DMS153 treated with DMSO at 0.1 percent for 48 hours (cell line): ENCODE measurements at regions not wholly inside any gene's neighbourhood (a gene's known extent, or its start where the extent isn't known, plus 50 kb on each side); places are given as distances from the start of the nearest gene placed in this dataset.
A peak's percentile ranks its signal among the peaks of the same experiment; 100 is the strongest.
"Not testable (repeated sequence)": the region's sequence is repeated elsewhere in the genome, so short reads cannot be mapped to it uniquely, and the experiment has no call there.

ENCODE experiments used
- DNase-seq: peaks from one replicate; lab custom pipeline; 2025; ENCODE audit not compliant: unreplicated experiment; lab: John Stamatoyannopoulos, UW

DNA sequence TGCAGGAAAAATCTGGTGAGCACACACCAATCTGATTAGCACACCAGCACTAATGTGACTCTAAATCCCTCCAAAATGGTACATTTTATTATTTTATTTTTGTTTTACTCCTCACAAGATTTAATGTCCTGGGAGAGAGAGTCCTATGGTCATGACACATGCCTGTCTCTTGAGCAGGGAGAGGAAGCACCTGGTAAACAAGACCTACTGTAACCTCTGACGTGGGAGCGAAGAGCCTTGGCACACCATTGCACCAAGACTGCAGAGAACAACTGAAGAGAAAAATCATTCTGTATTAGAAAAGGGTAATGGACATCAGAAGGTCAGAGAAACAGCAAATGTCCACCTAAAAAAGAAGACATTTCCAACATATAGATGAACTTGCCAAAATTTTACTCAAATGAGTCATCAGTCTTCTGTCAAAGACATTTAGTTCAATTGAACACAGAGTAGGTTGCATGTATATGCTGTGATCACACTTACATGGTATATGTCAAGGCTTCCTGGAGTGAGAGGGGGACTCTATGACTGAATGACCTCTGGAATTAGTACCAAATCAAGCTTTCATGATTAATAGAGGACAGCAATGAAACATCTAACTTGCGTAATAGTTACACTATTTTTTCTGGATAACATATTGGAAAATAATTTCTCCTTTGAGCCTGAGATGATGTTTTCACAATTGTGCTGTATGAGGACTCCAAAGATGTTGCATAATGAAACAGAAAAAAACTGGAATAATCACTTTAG is 186.9 kb upstream of the FLRT2 start:
- no peak for DNase-seq

DNA sequence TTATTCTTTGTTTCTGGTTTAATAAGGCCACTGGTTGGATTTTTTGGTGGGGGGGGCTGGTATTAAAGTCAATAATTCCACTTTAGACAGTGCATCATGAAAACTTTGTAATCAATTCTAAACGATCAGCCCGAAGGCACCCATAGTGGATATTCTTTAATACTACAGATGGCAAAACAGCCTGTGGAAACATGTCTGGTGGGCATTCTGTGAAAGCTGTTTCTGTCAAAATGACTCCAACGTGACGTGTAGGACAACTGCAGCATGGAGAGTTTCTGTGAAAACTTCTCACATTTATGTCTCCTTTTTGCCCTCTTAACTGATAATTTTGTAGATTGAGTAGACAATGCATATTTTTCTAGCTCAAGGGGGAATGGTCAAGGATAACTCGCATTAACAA is 185.8 kb upstream of the FLRT2 start:
- no peak for DNase-seq

DNA sequence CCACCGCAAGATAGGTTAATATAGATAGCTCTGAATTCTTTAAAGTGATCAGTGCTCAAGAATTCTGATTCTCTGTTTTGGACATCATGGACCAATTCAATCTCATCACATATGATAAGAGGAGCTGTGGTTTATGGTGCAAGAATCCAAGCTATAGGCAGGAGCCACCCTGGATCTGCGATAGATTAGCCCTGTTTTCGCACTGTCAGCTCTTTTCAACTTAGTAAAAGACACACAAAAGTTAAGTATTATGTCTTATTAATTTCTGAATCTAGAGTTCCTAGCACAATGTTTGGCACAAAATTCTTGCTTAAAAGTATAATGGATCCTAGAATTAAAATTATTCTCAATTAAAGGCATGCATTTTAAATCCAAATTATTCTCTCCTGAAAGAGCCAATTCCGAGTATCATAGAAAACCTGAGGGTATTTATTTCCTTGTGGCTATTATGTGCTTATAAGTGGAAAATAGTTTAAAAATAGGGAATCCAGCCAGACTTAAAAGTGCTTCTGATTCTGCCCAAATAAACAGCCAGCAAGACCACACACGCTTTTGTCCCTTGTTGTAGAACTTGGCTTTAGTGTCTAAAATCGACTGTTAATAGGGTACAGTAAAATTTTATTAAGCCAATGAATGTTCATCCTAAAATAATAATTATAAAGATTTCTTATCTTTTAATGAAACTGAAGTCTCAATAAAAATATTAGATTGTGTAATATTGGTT is 184.9 kb upstream of the FLRT2 start:
- DNase-seq = no peak

DNA sequence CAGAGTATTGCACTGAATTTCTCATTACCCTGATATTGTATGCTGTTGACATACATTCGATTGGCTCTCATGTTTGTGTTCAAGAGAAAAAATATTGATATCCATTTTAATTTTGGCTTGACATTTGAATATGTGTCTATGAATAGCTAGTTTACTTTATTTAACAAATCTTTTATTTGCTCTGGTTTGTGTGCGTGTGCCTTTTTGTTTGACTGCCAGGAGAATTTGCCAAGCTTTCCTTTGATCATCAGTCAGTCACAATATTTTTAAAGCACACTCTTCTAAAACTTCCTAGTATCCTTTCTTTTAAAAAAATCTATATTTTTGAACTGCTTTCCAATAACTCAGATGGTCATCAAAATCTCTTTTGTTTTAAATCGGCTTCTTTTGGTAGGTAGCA is 179.3 kb upstream of the FLRT2 start:
- no peak for DNase-seq

DNA sequence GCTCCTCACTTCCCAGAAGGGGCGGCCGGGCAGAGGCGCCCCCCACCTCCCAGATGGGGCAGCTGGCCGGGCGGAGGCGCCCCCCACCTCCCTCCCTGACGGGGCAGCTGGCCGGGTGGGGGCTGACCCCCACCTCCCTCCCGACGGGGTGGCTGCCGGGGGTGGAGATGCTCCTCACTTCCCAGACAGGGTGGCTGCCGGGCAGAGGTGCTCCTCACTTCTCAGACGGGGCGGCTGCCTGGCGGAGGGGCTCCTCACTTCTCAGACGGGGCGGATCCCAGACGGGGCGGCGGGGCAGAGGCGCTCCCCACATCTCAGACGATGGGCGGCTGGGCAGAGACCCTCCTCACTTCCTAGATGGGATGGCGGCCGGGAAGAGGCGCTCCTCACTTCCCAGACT is 177.4 kb upstream of the FLRT2 start:
- not testable (repeated sequence) for DNase-seq

DNA sequence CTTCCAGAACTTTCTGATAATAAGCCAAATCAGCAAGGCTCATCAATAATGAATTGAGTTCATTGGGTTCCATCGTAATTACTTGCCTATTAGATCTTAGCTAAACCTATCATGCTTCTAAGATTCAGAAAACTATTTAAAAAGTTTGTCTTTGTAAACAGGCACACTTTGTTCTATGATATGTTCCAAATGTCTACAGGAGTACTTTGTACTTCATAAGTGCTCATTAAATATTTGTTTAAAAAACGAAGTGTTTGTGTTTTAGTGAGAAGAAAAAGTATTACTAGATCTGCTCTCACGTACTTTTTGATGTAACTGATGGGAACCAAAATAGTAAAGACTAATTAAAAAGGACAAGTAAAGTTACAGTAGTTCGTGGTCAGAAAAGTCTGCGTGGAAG is 172.8 kb upstream of the FLRT2 start:
- DNase-seq = no peak

DNA sequence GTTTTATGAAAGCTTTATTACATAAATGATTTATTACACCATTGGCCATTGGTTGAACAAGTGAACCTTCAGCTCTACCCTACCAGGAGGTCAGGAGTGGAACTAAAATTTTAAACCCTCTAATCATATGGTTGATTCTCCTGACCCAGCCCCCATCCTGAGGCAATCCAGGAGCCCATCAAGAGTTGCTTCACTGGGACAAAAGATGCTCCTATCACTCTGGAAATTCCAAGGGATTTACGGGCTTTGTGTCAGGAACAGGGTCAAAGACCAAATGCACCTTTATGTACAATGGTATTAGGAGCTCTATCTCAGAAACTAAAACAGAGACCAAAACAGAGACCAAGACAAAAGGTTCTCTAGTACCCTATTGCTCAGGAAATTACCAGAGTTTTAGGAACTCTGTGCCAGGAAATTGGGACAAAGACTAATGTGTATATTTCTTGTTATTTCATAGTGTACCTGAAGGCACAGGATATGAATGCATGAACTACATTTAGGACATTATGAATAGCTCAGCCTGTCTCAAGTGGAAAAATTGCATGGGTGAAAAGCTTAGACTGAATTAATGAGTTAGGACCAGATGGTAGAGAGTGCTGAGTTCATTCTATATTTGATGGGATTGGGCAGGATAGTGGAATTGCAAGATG is 171.7 kb upstream of the FLRT2 start:
- no peak for DNase-seq

DNA sequence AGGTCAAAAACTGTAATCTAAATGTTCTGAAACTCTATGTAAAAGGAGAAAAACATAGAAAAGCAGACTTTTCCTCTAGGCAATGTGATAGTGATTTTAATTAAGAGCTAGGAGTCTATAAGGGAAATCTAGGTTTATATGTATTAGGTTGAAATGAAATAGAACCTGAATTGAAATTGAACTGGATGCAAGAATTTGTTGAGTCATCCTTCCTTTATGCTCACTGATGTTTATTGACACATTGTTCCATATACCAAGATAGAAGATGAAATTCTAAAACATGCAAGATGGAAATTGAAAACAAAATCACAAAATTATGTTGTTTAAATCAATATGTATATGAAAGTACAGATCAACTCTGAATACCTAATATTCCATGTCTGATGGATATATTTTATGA is 170.4 kb upstream of the FLRT2 start:
- DNase-seq = no peak

DNA sequence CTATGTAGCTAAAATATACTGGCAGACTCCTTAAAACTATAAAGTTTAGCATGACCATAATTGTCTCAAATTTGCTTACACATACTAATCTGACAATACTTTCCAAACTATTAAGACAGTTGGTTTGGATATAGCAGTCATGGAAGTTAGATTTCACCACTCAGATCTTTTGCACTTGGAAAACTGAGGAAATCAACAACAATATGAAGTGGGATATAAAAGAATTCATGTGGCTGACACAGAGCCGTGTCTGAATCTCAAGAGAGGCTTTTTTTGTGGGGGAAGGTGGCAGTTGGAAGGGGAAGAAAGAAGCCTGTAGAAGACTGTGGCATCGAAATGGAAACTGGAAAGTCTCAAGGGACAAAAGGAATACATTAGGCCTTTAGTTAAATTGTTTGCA is 166.6 kb upstream of the FLRT2 start:
- DNase-seq = no peak

DNA sequence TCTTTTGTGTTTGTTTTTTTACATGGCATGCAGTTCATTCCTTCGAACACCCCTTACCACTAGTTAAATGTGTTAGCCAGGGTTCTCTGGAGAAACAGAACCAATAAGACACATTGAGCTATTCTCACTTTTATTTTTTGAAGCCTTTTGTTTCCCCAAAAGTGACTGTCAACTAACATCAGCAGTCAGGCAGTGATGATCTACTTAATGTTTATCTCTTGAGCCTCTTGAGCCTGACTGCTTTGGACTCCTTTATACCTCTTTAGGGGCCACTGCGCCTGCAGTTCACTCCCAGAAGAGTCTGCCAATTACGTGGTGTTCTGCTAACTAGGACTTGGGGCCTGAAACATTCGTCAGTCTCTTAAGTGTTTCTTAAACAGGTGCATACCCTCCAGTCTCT is 163.7 kb upstream of the FLRT2 start:
- DNase-seq = no peak

DNA sequence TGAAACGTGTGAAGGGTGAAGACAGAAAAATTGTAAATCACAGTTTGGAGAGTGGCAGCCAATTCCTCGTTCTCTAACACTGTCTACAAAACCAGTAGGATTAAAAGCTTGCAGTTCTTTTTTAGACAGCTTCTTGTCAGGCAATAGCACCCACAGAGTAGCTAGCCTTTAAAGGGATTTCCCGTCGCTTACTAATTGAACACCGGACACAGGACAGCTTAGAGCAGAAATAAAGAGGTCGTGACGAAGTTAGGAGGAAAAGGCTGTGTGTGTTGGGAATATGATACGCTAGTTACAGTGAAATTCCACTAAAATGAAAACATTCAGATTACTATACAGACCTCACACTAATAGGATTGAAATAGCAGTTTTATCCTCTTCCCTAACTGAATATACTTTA is 149.1 kb upstream of the FLRT2 start:
- no peak for DNase-seq

DNA sequence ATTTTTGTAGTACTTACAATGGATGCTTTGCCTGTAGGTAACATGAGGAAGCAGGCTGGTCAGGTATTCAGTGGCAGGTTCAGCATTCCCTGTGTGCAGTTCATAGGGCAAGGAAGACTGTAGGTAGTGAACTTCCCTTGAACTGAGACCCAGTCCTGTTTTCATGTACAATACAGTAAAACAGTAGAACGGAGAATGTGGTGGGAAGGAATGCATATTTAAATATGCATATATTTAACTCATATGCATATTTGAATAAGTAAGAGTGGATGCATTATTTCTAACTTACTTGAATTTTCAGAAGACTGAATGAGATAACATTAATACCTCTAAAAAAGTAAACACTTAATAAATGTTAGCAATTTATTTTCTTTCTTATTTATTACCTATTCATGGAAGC is 147.6 kb upstream of the FLRT2 start:
- no peak for DNase-seq

DNA sequence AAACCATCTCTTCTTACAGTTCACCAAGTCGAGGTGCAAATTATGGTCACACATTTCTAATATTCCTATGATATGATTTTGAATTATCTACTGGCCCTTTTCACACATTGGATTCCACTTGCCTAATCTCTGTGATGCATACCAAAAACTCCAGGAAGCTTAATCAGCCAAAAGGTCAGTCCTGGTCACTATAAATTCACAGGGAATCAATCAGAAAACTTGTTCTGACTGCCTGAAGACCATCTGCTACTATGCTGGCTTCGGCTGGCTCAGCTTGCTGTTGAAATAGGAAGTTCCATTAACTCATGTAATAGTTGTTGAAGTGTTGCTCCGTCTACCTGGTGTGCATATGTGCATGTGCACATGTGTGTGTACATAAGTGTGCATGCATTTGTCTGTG is 142.8 kb upstream of the FLRT2 start:
- no peak for DNase-seq

DNA sequence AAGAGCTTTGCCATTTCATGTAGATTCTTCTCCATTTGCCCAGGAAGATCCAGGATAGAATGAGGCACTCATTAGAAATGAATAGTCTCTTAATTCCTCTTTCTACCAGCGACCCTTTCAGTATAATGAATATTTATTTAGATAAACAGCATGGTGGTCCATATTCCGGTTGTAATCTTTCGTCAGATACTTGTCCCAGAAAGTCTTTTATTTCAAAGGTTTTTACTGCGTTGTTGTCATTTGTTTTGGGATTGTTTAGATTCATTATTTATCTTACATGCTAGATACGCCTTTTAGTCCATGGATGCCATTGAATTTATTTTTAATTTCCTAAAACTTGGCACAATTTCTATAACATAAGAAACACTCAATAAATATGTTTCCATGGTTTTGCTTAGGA is 139.7 kb upstream of the FLRT2 start:
- no peak for DNase-seq

DNA sequence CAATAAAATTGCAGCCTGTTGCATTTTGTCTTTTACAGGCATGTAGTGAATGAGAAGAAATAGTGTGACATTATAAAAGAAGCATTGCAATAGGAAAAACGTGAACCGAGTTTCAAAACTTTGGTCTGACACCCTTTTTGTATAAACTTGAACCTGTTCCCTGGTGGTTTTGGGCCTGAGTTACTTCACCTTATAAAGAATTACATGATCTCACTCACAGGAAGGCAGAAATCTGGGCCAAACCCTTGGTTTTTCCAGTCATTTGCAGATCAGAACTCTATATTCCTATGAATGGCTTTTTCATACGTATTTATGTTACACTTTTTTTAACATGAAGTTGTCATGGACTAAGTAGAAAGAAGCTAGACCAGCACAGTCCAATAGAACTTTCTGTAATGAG is 138.5 kb upstream of the FLRT2 start:
- DNase-seq = no peak

DNA sequence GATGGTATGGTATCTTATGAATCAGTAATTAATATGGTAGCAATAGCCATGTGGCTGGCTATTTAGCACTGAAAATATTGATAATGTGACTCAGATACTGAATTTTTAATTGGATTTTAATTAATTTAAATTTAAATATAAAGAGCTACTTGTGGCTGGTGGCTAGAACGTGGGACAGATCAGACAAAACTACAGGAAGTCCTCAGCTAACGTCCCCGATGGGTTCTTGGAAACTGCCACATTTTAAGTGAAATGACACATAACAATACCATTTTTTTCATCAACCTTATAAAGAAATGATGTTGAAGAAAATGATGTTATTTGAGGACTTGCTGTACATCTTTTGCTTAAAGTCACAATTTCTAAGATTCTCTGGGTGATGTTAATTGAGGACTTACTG is 138.1 kb upstream of the FLRT2 start:
- no peak for DNase-seq

DNA sequence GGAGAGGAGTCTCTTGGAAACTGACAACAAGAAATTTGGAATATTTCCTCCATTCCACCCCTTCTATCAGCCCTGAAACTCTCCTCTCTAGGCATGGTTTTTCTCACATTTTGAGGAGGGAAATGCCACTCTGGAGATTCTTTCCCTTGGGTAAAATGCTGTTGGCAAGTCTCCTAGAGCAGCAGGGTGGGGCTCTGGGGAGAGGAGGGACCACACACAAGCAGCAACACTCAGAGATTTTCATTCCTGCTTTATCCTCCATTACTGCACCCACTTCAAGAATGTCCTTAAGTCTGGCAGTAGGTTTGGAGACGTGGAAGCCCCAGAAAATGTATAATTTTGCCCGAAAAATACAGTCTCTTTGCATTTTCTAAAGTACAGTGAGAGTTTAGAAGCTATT is 130.8 kb upstream of the FLRT2 start:
- no peak for DNase-seq

DNA sequence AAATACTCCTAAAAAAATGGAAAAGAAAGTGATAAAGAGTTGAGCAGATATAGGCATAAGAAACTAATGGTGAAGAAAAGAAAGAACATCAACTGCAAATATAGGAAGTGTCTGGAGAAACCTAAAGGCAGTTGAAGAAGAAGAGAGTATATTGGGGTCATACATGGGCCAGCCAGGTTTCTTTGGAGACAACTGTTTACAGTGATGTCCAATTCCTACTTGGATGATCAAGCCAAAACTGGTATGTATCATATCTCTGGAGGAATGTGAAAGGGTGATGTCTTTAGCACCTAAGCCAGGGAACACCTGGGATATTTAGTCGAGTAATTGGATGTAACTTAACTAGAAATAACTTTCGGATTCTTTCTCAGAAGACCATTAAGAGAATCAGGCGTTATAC is 129.3 kb upstream of the FLRT2 start:
- DNase-seq = no peak

DNA sequence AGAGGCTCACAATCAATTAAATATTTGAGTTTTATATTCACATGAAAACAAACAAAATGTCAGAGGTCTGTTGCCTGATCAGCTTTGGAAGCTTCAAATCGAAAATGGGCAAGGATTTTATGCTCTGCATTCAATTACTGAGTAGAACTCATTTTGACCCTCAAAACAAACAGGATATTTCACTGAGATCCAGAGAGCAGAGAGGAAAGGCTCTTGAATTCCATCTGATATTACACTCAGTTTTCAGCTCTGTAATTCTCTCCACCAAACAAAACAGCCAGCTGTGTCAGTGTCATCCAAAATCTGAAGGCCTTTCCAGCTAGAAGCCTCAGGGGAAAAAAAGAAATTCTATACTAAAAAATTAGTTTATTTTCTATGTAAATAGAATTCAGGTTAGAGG is 128.6 kb upstream of the FLRT2 start:
- no peak for DNase-seq

DNA sequence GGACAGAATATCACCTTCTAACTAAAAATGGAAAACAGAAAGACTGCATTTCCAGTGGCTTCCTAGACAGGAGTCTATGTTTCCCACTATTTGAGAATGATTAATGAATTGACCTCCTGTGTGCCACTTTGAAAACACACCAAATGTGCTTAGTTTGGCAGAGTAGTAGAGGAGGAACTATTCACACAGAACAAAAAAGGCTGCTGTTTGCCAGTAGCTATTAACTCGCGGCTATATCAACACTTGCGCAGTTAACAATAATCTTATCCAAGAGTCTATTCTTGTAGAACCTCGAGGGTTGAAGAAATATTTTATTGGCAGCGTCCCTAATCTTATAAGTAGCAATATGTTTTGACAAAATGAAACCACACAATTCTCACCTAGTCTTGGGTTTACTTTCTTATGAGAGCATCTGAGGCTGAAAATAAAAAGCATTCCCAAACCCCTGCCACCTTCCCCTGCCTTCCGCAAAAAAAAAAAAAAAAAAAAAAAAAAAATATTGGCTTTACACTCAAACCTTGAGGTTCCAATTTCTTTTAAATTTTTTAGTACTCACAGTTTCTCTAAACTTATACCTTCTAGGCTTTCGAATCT is 127.3 kb upstream of the FLRT2 start:
- DNase-seq = peak; percentile 26

DNA sequence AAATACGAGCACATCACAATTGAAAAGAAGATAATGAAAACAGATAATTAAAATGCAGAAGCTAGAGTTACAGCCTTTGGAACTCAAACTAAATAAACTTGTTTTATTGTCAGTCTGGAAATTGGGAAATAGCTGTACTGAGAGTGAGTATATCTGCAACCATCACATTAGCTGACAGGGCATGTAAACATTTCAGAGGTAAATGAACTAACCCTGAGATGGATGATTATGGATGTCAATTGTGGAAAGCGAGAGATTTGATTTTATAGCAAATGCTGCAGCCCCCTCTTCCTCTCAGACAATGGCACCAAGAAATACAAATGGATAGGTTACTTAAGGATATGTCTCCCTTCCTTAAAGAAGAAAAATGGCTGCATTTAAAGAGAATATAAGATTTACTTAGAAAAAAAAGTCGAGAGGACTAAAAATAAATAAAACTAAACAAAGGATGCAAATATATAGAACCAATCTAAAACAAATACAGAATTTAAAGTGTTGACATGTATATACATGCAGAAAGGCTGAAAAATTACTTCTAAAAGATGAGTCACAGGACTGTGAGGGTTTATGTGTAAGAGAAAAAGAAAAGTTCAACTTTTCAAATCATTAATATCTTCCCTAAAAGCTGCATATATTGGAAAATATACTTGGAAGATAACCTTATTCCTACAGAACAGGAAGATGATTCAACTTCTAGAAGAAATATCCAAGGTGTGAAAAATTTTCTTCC is 120.3 kb upstream of the FLRT2 start:
- DNase-seq = no peak
